ENCODE measurements at regions not wholly inside any gene's neighbourhood (a gene's known extent, or its start where the extent isn't known, plus 50 kb on each side); places are given as distances from the start of the nearest gene placed in this dataset.

- Mint-ChIP-seq H3K4me1 (ENCODE audit: unreplicated experiment) (no peaks in the 10 kb centered on the region), H3K27me3 (peaks cover 11% of the 10 kb centered on the region), H3K36me3 (no peaks in the 10 kb centered on the region), H3K27ac (no peak overlapping the region), H3K9me3 (peaks cover 33% of the 10 kb centered on the region), H3K4me3 (no peak overlapping the region)
- TF ChIP-seq, protein P1, sequence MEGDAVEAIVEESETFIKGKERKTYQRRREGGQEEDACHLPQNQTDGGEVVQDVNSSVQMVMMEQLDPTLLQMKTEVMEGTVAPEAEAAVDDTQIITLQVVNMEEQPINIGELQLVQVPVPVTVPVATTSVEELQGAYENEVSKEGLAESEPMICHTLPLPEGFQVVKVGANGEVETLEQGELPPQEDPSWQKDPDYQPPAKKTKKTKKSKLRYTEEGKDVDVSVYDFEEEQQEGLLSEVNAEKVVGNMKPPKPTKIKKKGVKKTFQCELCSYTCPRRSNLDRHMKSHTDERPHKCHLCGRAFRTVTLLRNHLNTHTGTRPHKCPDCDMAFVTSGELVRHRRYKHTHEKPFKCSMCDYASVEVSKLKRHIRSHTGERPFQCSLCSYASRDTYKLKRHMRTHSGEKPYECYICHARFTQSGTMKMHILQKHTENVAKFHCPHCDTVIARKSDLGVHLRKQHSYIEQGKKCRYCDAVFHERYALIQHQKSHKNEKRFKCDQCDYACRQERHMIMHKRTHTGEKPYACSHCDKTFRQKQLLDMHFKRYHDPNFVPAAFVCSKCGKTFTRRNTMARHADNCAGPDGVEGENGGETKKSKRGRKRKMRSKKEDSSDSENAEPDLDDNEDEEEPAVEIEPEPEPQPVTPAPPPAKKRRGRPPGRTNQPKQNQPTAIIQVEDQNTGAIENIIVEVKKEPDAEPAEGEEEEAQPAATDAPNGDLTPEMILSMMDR (conservative IDR thresholded peaks at IDR 0.05): no peak
- no peak for DNase-seq (ENCODE audit: extremely low spot score, unreplicated experiment)
Observed at GRCh38 chr13:86760620-86761019, 910.6 kb upstream of the SLITRK5 start.

DNA sequence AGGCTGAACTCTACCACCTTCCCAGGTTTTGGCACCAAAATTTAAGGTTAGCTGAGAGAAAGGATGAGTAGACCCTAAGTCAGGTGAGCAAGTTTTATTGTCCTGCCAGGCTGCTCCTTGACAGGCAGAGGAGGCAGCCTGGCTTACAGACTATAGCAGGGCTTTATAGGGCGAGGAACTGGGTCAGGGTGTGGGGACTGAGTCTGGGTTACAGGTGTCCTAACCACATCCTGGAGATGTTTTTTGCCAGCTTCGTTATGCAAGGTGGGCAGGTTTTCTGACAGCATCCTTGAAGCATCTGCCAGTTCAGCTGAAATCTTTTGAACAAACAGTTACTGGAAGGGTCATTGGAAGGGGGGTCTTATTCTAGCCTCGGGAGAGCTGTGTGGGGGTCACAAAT, 905.7 kb upstream of the SLITRK5 start:
- TF ChIP-seq, protein P1 (conservative IDR thresholded peaks at IDR 0.05): no peak
- H3K36me3 Mint-ChIP-seq: no peaks in the 10 kb centered on the region
- H3K4me3 Mint-ChIP-seq: no peak overlapping the region
- no peak overlapping the region for H3K27ac Mint-ChIP-seq
- peaks cover 8% of the 10 kb centered on the region for H3K27me3 Mint-ChIP-seq
- H3K9me3 Mint-ChIP-seq: peaks cover 27% of the 10 kb centered on the region
- H3K4me1 Mint-ChIP-seq (ENCODE audit: unreplicated experiment): no peaks in the 10 kb centered on the region
- DNase-seq (ENCODE audit: extremely low spot score, unreplicated experiment): no peak

- H3K36me3 Mint-ChIP-seq: no peaks in the 10 kb centered on the region
- TF ChIP-seq, protein P1 (conservative IDR thresholded peaks at IDR 0.05): no peak
- H3K4me1 Mint-ChIP-seq (ENCODE audit: unreplicated experiment): no peaks in the 10 kb centered on the region
- DNase-seq (ENCODE audit: extremely low spot score, unreplicated experiment): no peak
- no peak overlapping the region for H3K27ac Mint-ChIP-seq
- peaks cover 6% of the 10 kb centered on the region for H3K9me3 Mint-ChIP-seq
- H3K4me3 Mint-ChIP-seq: no peak overlapping the region
- no peaks in the 10 kb centered on the region for H3K27me3 Mint-ChIP-seq
Observed at GRCh38 chr13:86788616-86789015, 882.6 kb upstream of the SLITRK5 start.

DNA sequence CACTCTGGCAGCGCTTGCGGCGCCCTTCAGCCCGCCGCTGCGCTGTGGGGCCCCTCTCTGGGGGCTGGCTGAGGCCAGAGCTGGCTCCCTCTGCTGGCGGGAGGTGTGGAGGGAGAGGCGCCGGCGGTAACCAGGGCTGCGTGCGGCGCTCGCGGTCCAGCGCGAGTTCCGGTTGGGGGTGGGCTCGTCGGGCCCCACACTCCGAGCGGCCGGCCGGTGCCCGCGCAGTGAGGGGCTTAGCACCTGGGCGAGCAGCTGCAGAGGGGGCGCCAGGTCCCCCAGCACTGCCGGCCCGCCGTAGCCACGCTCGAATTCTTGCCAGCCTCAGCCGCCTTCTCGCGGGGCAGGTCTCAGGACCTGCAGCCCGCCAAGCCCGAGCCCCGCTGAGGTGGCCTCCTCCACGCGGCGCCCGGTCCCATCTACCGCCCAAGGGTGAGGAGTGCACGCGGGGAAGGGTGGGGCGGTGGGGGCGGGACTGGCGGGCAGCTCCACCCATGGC, 879.0 kb upstream of the SLITRK5 start:
- Mint-ChIP-seq H3K36me3 (no peaks in the 10 kb centered on the region), H3K9me3 (peaks cover 6% of the 10 kb centered on the region), H3K27me3 (no peaks in the 10 kb centered on the region), H3K4me3 (no peak overlapping the region), H3K4me1 (ENCODE audit: unreplicated experiment) (no peaks in the 10 kb centered on the region), H3K27ac (no peak overlapping the region)
- TF ChIP-seq, protein P1 (conservative IDR thresholded peaks at IDR 0.05): no peak
- DNase-seq (ENCODE audit: extremely low spot score, unreplicated experiment): no peak

- Mint-ChIP-seq H3K4me3 (no peak overlapping the region), H3K36me3 (no peaks in the 10 kb centered on the region), H3K9me3 (peaks cover 6% of the 10 kb centered on the region), H3K27ac (no peak overlapping the region), H3K27me3 (no peaks in the 10 kb centered on the region), H3K4me1 (ENCODE audit: unreplicated experiment) (no peaks in the 10 kb centered on the region)
- TF ChIP-seq, protein P1 (conservative IDR thresholded peaks at IDR 0.05): no peak
- DNase-seq (ENCODE audit: extremely low spot score, unreplicated experiment): no peak
Observed at GRCh38 chr13:86795858-86796257, 875.3 kb upstream of the SLITRK5 start.

GRCh38 chr13:86810361-86810760, 860.8 kb upstream of the SLITRK5 start:
- H3K27ac Mint-ChIP-seq: no peak overlapping the region
- no peaks in the 10 kb centered on the region for H3K27me3 Mint-ChIP-seq
- H3K9me3 Mint-ChIP-seq: no peaks in the 10 kb centered on the region
- H3K4me1 Mint-ChIP-seq (ENCODE audit: unreplicated experiment): no peaks in the 10 kb centered on the region
- no peaks in the 10 kb centered on the region for H3K36me3 Mint-ChIP-seq
- no peak for DNase-seq (ENCODE audit: extremely low spot score, unreplicated experiment)
- H3K4me3 Mint-ChIP-seq: no peak overlapping the region
- TF ChIP-seq, protein P1 (conservative IDR thresholded peaks at IDR 0.05): no peak

Measured in type B pancreatic cell (in vitro differentiated cells).